SK-N-SH (cell line): ENCODE measurements at regions not wholly inside any gene's neighbourhood (a gene's known extent, or its start where the extent isn't known, plus 50 kb on each side); places are given as distances from the start of the nearest gene placed in this dataset.

Source experiments
- CTCF ChIA-PET: fragments of 300-600, 350-600 bp; formaldehyde crosslinking; extraction: SDS; loops from one replicate; lab custom pipeline; 2021; lab: Yijun Ruan, JAX
- POLR2A ChIA-PET: fragments of 350-600 bp; sonication (Branson Sonifier 250); formaldehyde crosslinking; extraction: SDS; loops from one replicate; lab custom pipeline; 2020; ENCODE audit warnings: antibody characterized with exemption, inconsistent platforms; lab: Yijun Ruan, JAX
- DNase-seq: peaks from one replicate; pipeline ENCODE4 v3.0.0; 2012
- H2AFZ ChIP-seq: fragments of 200-600 bp; sonication (generic); 2 replicates; pipeline ENCODE4 v1.8.1; 2016; ENCODE audit warnings: antibody characterized with exemption, mild to moderate bottlenecking, low read depth
- H3F3A ChIP-seq: fragments of 200-600 bp; sonication (generic); replicated peaks from 2 replicates; pipeline ENCODE3; 2016; ENCODE audit warnings: antibody characterized with exemption, mild to moderate bottlenecking; ENCODE audit not compliant: insufficient read depth
- H3K27ac ChIP-seq, 2 experiments: fragments of 200-500 bp in 1 of 2; fragments of 200-600 bp in 1 of 2; sonication (Bioruptor generic) in 1 of 2; sonication (generic), shearing (Covaris generic) in 1 of 2; 2 replicates each; pipeline versions ENCODE4 v1.5.1 to v1.6.1; 2014 to 2016; ENCODE audit warnings: low read depth in 2 of 2, inconsistent platforms in 1 of 2, low read length in 1 of 2, mild to moderate bottlenecking in 1 of 2, mixed read lengths in 1 of 2
- H3K27me3 ChIP-seq: fragments of 200-600 bp; sonication (generic), shearing (Covaris generic); 2 replicates; pipeline ENCODE4 v1.6.1; 2016; ENCODE audit warnings: mixed run types; ENCODE audit not compliant: insufficient read depth
- H3K36me3 ChIP-seq, 2 experiments: fragments of 200-500 bp in 1 of 2; fragments of 200-600 bp in 1 of 2; sonication (Bioruptor generic) in 1 of 2; sonication (generic) in 1 of 2; replicated peaks in 1 of 2; 2 replicates each; pipeline versions ENCODE3 to v1.5.1; 2014 to 2016; ENCODE audit warnings: low read length in 1 of 2, mild to moderate bottlenecking in 1 of 2; ENCODE audit not compliant: insufficient read depth in 2 of 2, control insufficient read depth in 1 of 2
- H3K4me1 ChIP-seq, 2 experiments: fragments of 200-500 bp in 1 of 2; fragments of 200-600 bp in 1 of 2; sonication (Bioruptor generic) in 1 of 2; sonication (generic), shearing (Covaris generic) in 1 of 2; 2 replicates each; pipeline versions ENCODE4 v1.5.1 to v1.6.1; 2014 to 2016; ENCODE audit warnings: low read depth in 1 of 2, low read length in 1 of 2, mixed run types in 1 of 2; ENCODE audit not compliant: insufficient read depth in 2 of 2, control insufficient read depth in 1 of 2
- H3K4me2 ChIP-seq: fragments of 200-600 bp; sonication (generic), shearing (Covaris generic); 2 replicates; pipeline ENCODE4 v1.6.1; 2017; ENCODE audit warnings: mixed run types
- H3K4me3 ChIP-seq, 2 experiments: fragments of 200-500 bp in 1 of 2; fragments of 200-600 bp in 1 of 2; sonication (Bioruptor generic) in 1 of 2; sonication (generic), shearing (Covaris generic) in 1 of 2; 2 replicates each; pipeline versions ENCODE4 v1.5.1 to v1.8.1; 2014 to 2016; ENCODE audit warnings: low read depth in 2 of 2, inconsistent platforms in 1 of 2, low read length in 1 of 2, mild to moderate bottlenecking in 1 of 2, mixed read lengths in 1 of 2, moderate library complexity in 1 of 2
- H3K79me2 ChIP-seq: fragments of 200-600 bp; sonication (generic); 2 replicates; pipeline ENCODE4 v1.8.1; 2017; ENCODE audit warnings: mild to moderate bottlenecking; ENCODE audit not compliant: insufficient read depth
- H3K9ac ChIP-seq: fragments of 200-600 bp; sonication (generic); 2 replicates; pipeline ENCODE4 v1.6.1; 2017; ENCODE audit warnings: mixed run types
- H3K9me2 ChIP-seq: fragments of 200-600 bp; sonication (generic); 2 replicates; pipeline ENCODE4 v1.6.1; 2017; ENCODE audit warnings: mixed run types
- H3K9me3 ChIP-seq: fragments of 200-600 bp; sonication (generic); 2 replicates; pipeline ENCODE4 v1.6.1; 2017; ENCODE audit warnings: mixed run types, mild to moderate bottlenecking, moderate library complexity
- H4K20me1 ChIP-seq: fragments of 200-600 bp; sonication (generic); 2 replicates; pipeline ENCODE4 v1.6.1; 2017; ENCODE audit warnings: mild to moderate bottlenecking, mixed run types; ENCODE audit not compliant: insufficient read depth
- EP300 ChIP-seq, 2 experiments: IDR thresholded peaks; 2 replicates each; pipeline versions ENCODE4 v1.4.0 to v1.6.1; 2012; ENCODE audit warnings: borderline replicate concordance in 1 of 2, low read depth in 1 of 2, low read length in 1 of 2
- EZH2phosphoT487 ChIP-seq: fragments of 200-600 bp; sonication (generic); IDR thresholded peaks from 2 replicates; pipeline ENCODE4 v1.6.1; 2017; ENCODE audit warnings: low read depth, mixed run types, mild to moderate bottlenecking, antibody characterized with exemption, moderate library complexity, borderline replicate concordance
- FOSL2 ChIP-seq: IDR thresholded peaks from 2 replicates; pipeline ENCODE4 v1.4.0; 2012; ENCODE audit warnings: low read depth, mild to moderate bottlenecking, moderate library complexity, borderline replicate concordance
- FOXJ3 ChIP-seq: sonication (generic); formaldehyde crosslinking; IDR thresholded peaks from 2 replicates; pipeline ENCODE4 v1.5.1; 2020; ENCODE audit warnings: mild to moderate bottlenecking, missing genetic modification reagents
- GABPA ChIP-seq: IDR thresholded peaks from 2 replicates; pipeline ENCODE4 v1.4.0; 2012; ENCODE audit warnings: low read depth, mild to moderate bottlenecking
- GATA2 ChIP-seq: sonication (generic); formaldehyde crosslinking; IDR thresholded peaks from 2 replicates; pipeline ENCODE4 v1.5.0; 2020; ENCODE audit warnings: mild to moderate bottlenecking, missing genetic modification reagents
- IRF3 ChIP-seq: fragments of 150-350 bp; IDR thresholded peaks from 2 replicates; pipeline ENCODE4 v1.6.1; 2016; ENCODE audit warnings: mild to moderate bottlenecking, low read depth, low read length
- MEF2A ChIP-seq: IDR thresholded peaks from 2 replicates; pipeline ENCODE4 v1.4.0; 2012; ENCODE audit warnings: low read depth, borderline replicate concordance
- MXI1 ChIP-seq: IDR thresholded peaks from 2 replicates; pipeline ENCODE4 v1.6.1; 2012; ENCODE audit warnings: mild to moderate bottlenecking, low read depth, low read length, improper control_type of control experiment
- NRF1 ChIP-seq: IDR thresholded peaks from 2 replicates; pipeline ENCODE4 v1.6.1; 2012; ENCODE audit warnings: low read depth, mild to moderate bottlenecking, low read length
- REST ChIP-seq: IDR thresholded peaks from 2 replicates; pipeline ENCODE4 v1.6.1; 2012; ENCODE audit warnings: mild to moderate bottlenecking, low read depth, low read length, moderate library complexity
- RXRA ChIP-seq: IDR thresholded peaks from 2 replicates; pipeline ENCODE4 v1.4.0; 2012; ENCODE audit warnings: low read depth, mild to moderate bottlenecking, borderline replicate concordance
- SIN3A ChIP-seq: IDR thresholded peaks from 2 replicates; pipeline ENCODE4 v1.6.1; 2012; ENCODE audit warnings: low read depth, mild to moderate bottlenecking, low read length, moderate library complexity, borderline replicate concordance
- SMC3 ChIP-seq: IDR thresholded peaks from 2 replicates; pipeline ENCODE4 v1.6.1; 2012; ENCODE audit warnings: low read depth, low read length, improper control_type of control experiment
- TAF1 ChIP-seq: IDR thresholded peaks from 2 replicates; pipeline ENCODE4 v1.6.1; 2012; ENCODE audit warnings: low read depth, mild to moderate bottlenecking, low read length, moderate library complexity, borderline replicate concordance
- YY1 ChIP-seq: IDR thresholded peaks from 2 replicates; pipeline ENCODE4 v1.4.0; 2012; ENCODE audit warnings: low read depth, mild to moderate bottlenecking
- WGBS: methylation state at CpG from one replicate; pipeline ENCODE4 v1.1.6; 2017; ENCODE audit warnings: low lambda C conversion rate; 5-methylcytosine and 5-hydroxymethylcytosine counted together
- TF ChIP-seq, protein P1 (sequence below): fragments of 150-350 bp; IDR thresholded peaks from 2 replicates; pipeline ENCODE4 v1.6.1; 2017; ENCODE audit warnings: antibody characterized with exemption, low read length, low read depth, borderline replicate concordance
- TF ChIP-seq, protein P2 (sequence below): IDR thresholded peaks from 2 replicates; pipeline ENCODE4 v1.4.0; 2012; ENCODE audit warnings: low read depth, borderline replicate concordance
- TF ChIP-seq, protein P3 (sequence below): fragments of 200-600 bp; sonication (generic); IDR thresholded peaks from 2 replicates; pipeline ENCODE4 v1.6.1; 2017; ENCODE audit warnings: antibody characterized with exemption, mild to moderate bottlenecking, moderate library complexity

GRCh38 chr12:131231032-131231980, 277.6 kb downstream of the ADGRD1 start:
- ChIA-PET POLR2A (no interaction called here), CTCF (interaction anchor here (1.1 to 3.5 kb wide), 4 partner anchors 99 to 315 kb away, joined by 4 to 20 read pairs (median 5); no protein-coding TSS in a partner anchor)
- 65% methylated on average over 17 of the region's 23 CpGs for WGBS

More at GRCh38 chr12:131231032-131231980, 277.6 kb downstream of the ADGRD1 start:
- Histone ChIP-seq H3K9me2 (no peaks in the 10 kb centered on the region), H3K9ac (no peak overlapping the region), H3F3A (no peaks in the 10 kb centered on the region), H3K79me2 (no peaks in the 10 kb centered on the region), H3K4me3 (no peak overlapping the region), H2AFZ (no peak overlapping the region), H3K36me3 (no peaks in the 10 kb centered on the region), H3K4me1 (peaks cover 0 to 44% of the 10 kb centered on the region in 2 experiments; a peak in 1 of 4 replicates), H3K27ac (no peak overlapping the region), H3K9me3 (no peaks in the 10 kb centered on the region), H3K27me3 (no peaks in the 10 kb centered on the region), H4K20me1 (no peaks in the 10 kb centered on the region), H3K4me2 (no peak overlapping the region)
- TF ChIP-seq EP300 (IDR thresholded peaks at IDR 0.05; ENCODE audit: borderline replicate concordance in 1 of 2, low read depth in 1 of 2, low read length in 1 of 2) (no peak), SIN3A (no peak), REST (no peak), MXI1 (no peak), FOXJ3 (CRISPR knock-in tag) (no peak), FOSL2 (no peak), TAF1 (no peak), SMC3 (no peak), GABPA (no peak), YY1 (no peak), IRF3 (no peak), RXRA (no peak), MEF2A (no peak), NRF1 (no peak), GATA2 (CRISPR knock-in tag) (no peak), EZH2phosphoT487 (no peak)
- TF ChIP-seq, protein P1, sequence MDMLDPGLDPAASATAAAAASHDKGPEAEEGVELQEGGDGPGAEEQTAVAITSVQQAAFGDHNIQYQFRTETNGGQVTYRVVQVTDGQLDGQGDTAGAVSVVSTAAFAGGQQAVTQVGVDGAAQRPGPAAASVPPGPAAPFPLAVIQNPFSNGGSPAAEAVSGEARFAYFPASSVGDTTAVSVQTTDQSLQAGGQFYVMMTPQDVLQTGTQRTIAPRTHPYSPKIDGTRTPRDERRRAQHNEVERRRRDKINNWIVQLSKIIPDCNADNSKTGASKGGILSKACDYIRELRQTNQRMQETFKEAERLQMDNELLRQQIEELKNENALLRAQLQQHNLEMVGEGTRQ: no peak
- TF ChIP-seq, protein P2, sequence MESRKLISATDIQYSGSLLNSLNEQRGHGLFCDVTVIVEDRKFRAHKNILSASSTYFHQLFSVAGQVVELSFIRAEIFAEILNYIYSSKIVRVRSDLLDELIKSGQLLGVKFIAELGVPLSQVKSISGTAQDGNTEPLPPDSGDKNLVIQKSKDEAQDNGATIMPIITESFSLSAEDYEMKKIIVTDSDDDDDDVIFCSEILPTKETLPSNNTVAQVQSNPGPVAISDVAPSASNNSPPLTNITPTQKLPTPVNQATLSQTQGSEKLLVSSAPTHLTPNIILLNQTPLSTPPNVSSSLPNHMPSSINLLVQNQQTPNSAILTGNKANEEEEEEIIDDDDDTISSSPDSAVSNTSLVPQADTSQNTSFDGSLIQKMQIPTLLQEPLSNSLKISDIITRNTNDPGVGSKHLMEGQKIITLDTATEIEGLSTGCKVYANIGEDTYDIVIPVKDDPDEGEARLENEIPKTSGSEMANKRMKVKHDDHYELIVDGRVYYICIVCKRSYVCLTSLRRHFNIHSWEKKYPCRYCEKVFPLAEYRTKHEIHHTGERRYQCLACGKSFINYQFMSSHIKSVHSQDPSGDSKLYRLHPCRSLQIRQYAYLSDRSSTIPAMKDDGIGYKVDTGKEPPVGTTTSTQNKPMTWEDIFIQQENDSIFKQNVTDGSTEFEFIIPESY: no peak
- TF ChIP-seq, protein P3, sequence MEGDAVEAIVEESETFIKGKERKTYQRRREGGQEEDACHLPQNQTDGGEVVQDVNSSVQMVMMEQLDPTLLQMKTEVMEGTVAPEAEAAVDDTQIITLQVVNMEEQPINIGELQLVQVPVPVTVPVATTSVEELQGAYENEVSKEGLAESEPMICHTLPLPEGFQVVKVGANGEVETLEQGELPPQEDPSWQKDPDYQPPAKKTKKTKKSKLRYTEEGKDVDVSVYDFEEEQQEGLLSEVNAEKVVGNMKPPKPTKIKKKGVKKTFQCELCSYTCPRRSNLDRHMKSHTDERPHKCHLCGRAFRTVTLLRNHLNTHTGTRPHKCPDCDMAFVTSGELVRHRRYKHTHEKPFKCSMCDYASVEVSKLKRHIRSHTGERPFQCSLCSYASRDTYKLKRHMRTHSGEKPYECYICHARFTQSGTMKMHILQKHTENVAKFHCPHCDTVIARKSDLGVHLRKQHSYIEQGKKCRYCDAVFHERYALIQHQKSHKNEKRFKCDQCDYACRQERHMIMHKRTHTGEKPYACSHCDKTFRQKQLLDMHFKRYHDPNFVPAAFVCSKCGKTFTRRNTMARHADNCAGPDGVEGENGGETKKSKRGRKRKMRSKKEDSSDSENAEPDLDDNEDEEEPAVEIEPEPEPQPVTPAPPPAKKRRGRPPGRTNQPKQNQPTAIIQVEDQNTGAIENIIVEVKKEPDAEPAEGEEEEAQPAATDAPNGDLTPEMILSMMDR: no peak
- DNase-seq: no peak
